ENCODE measurements at regions not wholly inside any gene's neighbourhood (a gene's known extent, or its start where the extent isn't known, plus 50 kb on each side); places are given as distances from the start of the nearest gene placed in this dataset.

DNA sequence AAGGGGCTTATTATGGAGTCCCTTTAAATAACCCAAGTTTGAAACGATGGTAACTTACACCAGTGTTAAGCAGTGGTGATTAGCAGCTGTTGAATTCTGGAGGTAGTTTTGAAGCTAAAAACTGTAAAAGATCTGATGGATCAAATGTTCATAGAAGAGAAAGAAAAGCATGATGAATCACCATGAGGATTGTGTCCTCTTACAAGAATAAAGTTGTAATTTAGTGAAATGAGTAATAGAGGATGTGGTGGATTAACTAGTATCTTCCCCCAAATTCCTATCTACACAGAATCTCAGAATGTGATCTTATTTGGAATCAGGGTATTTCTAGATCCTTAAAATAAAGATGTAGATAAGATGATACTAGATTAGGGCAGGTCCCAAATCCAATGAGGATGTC lies 1138.2 kb upstream of the TMEFF2 start:
- no peak overlapping the region for H3K4me3 ChIP-seq (ENCODE audit: low read length)
- no peak overlapping the region for H3K4me2 ChIP-seq (ENCODE audit: low read depth, low read length)
- no peaks in the 10 kb centered on the region for H3K36me3 ChIP-seq (replicated peaks; ENCODE audit: insufficient read depth, low read length)
- no peaks in the 10 kb centered on the region for H3F3A ChIP-seq (ENCODE audit: insufficient read depth, low read length)
- H3K9me2 ChIP-seq (replicated peaks; ENCODE audit: insufficient read depth, low read length): no peaks in the 10 kb centered on the region
- no peaks in the 10 kb centered on the region for H3K27me3 ChIP-seq (replicated peaks; ENCODE audit: insufficient read depth, low read length)
- H3K27ac ChIP-seq (ENCODE audit: low read length): no peak overlapping the region
- H3K9ac ChIP-seq (ENCODE audit: low read length): no peak overlapping the region
- no peak overlapping the region for H2AFZ ChIP-seq (ENCODE audit: low read length)
- H3K9me3 ChIP-seq (replicated peaks; ENCODE audit: insufficient read depth, low read length): no peaks in the 10 kb centered on the region
- no peak for DNase-seq
- no peaks in the 10 kb centered on the region for H3K79me2 ChIP-seq (ENCODE audit: low read length)
- TF ChIP-seq, protein P1, sequence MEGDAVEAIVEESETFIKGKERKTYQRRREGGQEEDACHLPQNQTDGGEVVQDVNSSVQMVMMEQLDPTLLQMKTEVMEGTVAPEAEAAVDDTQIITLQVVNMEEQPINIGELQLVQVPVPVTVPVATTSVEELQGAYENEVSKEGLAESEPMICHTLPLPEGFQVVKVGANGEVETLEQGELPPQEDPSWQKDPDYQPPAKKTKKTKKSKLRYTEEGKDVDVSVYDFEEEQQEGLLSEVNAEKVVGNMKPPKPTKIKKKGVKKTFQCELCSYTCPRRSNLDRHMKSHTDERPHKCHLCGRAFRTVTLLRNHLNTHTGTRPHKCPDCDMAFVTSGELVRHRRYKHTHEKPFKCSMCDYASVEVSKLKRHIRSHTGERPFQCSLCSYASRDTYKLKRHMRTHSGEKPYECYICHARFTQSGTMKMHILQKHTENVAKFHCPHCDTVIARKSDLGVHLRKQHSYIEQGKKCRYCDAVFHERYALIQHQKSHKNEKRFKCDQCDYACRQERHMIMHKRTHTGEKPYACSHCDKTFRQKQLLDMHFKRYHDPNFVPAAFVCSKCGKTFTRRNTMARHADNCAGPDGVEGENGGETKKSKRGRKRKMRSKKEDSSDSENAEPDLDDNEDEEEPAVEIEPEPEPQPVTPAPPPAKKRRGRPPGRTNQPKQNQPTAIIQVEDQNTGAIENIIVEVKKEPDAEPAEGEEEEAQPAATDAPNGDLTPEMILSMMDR (IDR thresholded peaks at IDR 0.05; ENCODE audit: low read length): no peak
- TF ChIP-seq EZH2phosphoT487 (IDR thresholded peaks at IDR 0.05; ENCODE audit: low read length): no peak
- no peak for TF ChIP-seq EZH2 (optimal IDR thresholded peaks at IDR 0.05; ENCODE audit: low read depth, low read length)
- H3K4me1 ChIP-seq (ENCODE audit: low read length): no peaks in the 10 kb centered on the region
- H4K20me1 ChIP-seq (ENCODE audit: insufficient read depth, low read length): no peaks in the 10 kb centered on the region

DNA sequence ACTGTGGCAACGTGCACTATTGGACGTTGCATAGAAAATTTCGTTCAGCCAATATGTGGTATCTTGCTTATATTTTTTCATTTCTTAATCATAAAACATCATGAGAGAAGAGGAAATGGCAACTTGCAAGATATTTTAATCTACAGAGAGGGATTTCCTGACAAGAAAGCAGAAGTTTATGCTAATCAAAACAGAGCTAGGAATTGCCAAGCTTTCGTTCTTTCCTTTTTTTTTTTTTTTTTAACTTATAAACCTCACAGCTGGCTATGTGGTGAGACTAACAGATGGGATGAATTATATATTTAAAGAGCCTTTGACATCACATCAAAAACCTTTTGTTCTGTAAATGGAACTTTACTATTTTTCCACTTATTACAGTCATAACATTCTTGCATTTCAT lies 1136.9 kb upstream of the TMEFF2 start:
- H3K9me2 ChIP-seq (replicated peaks; ENCODE audit: insufficient read depth, low read length): no peaks in the 10 kb centered on the region
- H3K9ac ChIP-seq (ENCODE audit: low read length): no peak overlapping the region
- no peaks in the 10 kb centered on the region for H3K27me3 ChIP-seq (replicated peaks; ENCODE audit: insufficient read depth, low read length)
- no peak overlapping the region for H3K4me3 ChIP-seq (ENCODE audit: low read length)
- H2AFZ ChIP-seq (ENCODE audit: low read length): no peak overlapping the region
- no peak for DNase-seq
- no peak overlapping the region for H3K4me2 ChIP-seq (ENCODE audit: low read depth, low read length)
- no peak overlapping the region for H3K27ac ChIP-seq (ENCODE audit: low read length)
- H3K9me3 ChIP-seq (replicated peaks; ENCODE audit: insufficient read depth, low read length): no peaks in the 10 kb centered on the region
- no peaks in the 10 kb centered on the region for H3K36me3 ChIP-seq (replicated peaks; ENCODE audit: insufficient read depth, low read length)
- no peaks in the 10 kb centered on the region for H4K20me1 ChIP-seq (ENCODE audit: insufficient read depth, low read length)
- no peaks in the 10 kb centered on the region for H3F3A ChIP-seq (ENCODE audit: insufficient read depth, low read length)
- H3K79me2 ChIP-seq (ENCODE audit: low read length): no peaks in the 10 kb centered on the region
- no peaks in the 10 kb centered on the region for H3K4me1 ChIP-seq (ENCODE audit: low read length)
- TF ChIP-seq EZH2 (optimal IDR thresholded peaks at IDR 0.05; ENCODE audit: low read depth, low read length): no peak

DNA sequence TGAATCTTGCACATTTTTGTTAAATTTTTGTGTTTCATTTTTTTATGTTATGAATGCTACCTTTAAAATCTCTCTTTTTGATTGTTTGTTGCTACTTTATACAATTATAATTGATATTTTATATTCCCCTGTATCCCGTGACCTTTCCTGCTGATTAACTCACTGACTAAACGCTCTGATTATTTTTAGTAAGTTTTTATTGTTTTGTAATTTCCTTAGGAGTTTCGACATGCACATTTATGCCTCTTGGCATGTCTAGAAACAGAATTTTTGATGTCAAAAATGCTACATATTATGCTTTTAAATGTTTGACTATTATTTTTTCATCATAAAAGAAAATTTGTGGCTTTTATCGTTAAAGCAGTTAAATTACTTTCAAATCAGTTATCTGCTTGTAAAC lies 1131.6 kb upstream of the TMEFF2 start:
- Histone ChIP-seq H3K9me3 (replicated peaks; ENCODE audit: insufficient read depth, low read length) (no peaks in the 10 kb centered on the region), H3K27ac (ENCODE audit: low read length) (no peak overlapping the region), H3K36me3 (replicated peaks; ENCODE audit: insufficient read depth, low read length) (no peaks in the 10 kb centered on the region), H3K9me2 (replicated peaks; ENCODE audit: insufficient read depth, low read length) (no peaks in the 10 kb centered on the region), H2AFZ (ENCODE audit: low read length) (no peak overlapping the region), H3F3A (ENCODE audit: insufficient read depth, low read length) (no peaks in the 10 kb centered on the region), H4K20me1 (ENCODE audit: insufficient read depth, low read length) (no peaks in the 10 kb centered on the region), H3K4me1 (ENCODE audit: low read length) (no peaks in the 10 kb centered on the region), H3K79me2 (ENCODE audit: low read length) (no peaks in the 10 kb centered on the region), H3K4me2 (ENCODE audit: low read depth, low read length) (no peak overlapping the region), H3K4me3 (ENCODE audit: low read length) (no peak overlapping the region), H3K9ac (ENCODE audit: low read length) (no peak overlapping the region), H3K27me3 (replicated peaks; ENCODE audit: insufficient read depth, low read length) (no peaks in the 10 kb centered on the region)
- DNase-seq: no peak
- TF ChIP-seq EZH2 (optimal IDR thresholded peaks at IDR 0.05; ENCODE audit: low read depth, low read length) (no peak), EZH2phosphoT487 (IDR thresholded peaks at IDR 0.05; ENCODE audit: low read length) (no peak)
- TF ChIP-seq, protein P1 (IDR thresholded peaks at IDR 0.05; ENCODE audit: low read length): no peak

DNA sequence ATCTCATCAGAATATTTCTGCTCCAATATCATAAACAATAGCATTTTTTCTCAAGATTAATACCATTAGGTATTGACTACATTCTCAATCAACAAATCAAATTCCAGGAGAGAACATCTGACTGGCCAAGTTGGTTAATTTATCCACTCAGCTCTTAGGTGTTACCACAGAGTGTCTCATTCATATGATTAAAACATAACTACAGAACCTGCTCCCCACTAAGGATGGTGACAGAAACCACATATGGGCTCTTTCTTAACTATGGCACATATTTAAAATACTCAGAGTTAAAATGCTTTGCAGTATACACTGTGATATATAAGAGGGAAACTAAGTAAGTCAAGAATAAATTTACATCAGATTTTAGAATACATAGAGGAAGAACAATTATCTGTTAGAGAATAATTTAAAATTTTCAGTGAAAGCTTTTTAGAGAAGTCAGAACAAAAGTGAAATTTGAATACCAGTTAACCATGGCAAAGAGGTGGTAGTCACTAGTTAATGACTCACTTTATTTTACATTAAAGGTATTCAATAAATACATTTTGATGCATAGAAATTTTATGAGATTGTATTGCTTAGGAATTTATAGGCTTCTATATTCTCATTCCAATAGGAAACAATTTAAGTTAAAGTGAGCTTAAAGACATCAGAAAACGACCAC lies 1120.8 kb upstream of the TMEFF2 start:
- DNase-seq: no peak
- Histone ChIP-seq H3K9me2 (replicated peaks; ENCODE audit: insufficient read depth, low read length) (no peaks in the 10 kb centered on the region), H3K4me3 (ENCODE audit: low read length) (no peak overlapping the region), H3K27me3 (replicated peaks; ENCODE audit: insufficient read depth, low read length) (no peaks in the 10 kb centered on the region), H3F3A (ENCODE audit: insufficient read depth, low read length) (no peaks in the 10 kb centered on the region), H4K20me1 (ENCODE audit: insufficient read depth, low read length) (no peaks in the 10 kb centered on the region), H3K36me3 (replicated peaks; ENCODE audit: insufficient read depth, low read length) (no peaks in the 10 kb centered on the region; the same call in 1 of the 2 replicates), H2AFZ (ENCODE audit: low read length) (no peak overlapping the region), H3K4me1 (ENCODE audit: low read length) (no peaks in the 10 kb centered on the region), H3K27ac (ENCODE audit: low read length) (no peak overlapping the region), H3K9me3 (replicated peaks; ENCODE audit: insufficient read depth, low read length) (no peaks in the 10 kb centered on the region), H3K79me2 (ENCODE audit: low read length) (no peaks in the 10 kb centered on the region), H3K9ac (ENCODE audit: low read length) (no peak overlapping the region), H3K4me2 (ENCODE audit: low read depth, low read length) (no peak overlapping the region)
- TF ChIP-seq EZH2 (optimal IDR thresholded peaks at IDR 0.05; ENCODE audit: low read depth, low read length) (no peak), EZH2phosphoT487 (IDR thresholded peaks at IDR 0.05; ENCODE audit: low read length) (no peak)
- TF ChIP-seq, protein P1 (IDR thresholded peaks at IDR 0.05; ENCODE audit: low read length): no peak
